Neural crest cell (in vitro differentiated cells): ENCODE measurements at regions not wholly inside any gene's neighbourhood (a gene's known extent, or its start where the extent isn't known, plus 50 kb on each side); places are given as distances from the start of the nearest gene placed in this dataset.

ENCODE experiments used
- DNase-seq: peaks from one replicate; pipeline ENCODE4 v3.0.0; 2021; ENCODE audit warnings: low read depth, mixed read lengths, low spot score
- H3K27ac Mint-ChIP-seq: one replicate; pipeline ENCODE4 v1.8.0; 2021; ENCODE audit warnings: mild to moderate bottlenecking, mixed read lengths; ENCODE audit not compliant: unreplicated experiment
- H3K27me3 Mint-ChIP-seq: 2 replicates; pipeline ENCODE4 v1.8.0; 2021; ENCODE audit warnings: low read depth, mild to moderate bottlenecking, mixed read lengths
- H3K36me3 Mint-ChIP-seq: 2 replicates; pipeline ENCODE4 v1.8.0; 2021; ENCODE audit warnings: low read depth, mild to moderate bottlenecking, mixed read lengths
- H3K4me1 Mint-ChIP-seq: 2 replicates; pipeline ENCODE4 v1.8.0; 2021; ENCODE audit warnings: mixed read lengths
- H3K4me3 Mint-ChIP-seq: one replicate; pipeline ENCODE4 v1.8.0; 2021; ENCODE audit warnings: mild to moderate bottlenecking, mixed read lengths
- H3K9me3 Mint-ChIP-seq: 2 replicates; pipeline ENCODE4 v1.8.0; 2021; ENCODE audit warnings: mixed read lengths
- TF ChIP-seq, protein P1 (sequence below): fragments of 200-600 bp; sonication (generic); conservative IDR thresholded peaks from 2 replicates; pipeline ENCODE4 v1.5.0; 2021; ENCODE audit warnings: antibody characterized with exemption, mild to moderate bottlenecking

DNA sequence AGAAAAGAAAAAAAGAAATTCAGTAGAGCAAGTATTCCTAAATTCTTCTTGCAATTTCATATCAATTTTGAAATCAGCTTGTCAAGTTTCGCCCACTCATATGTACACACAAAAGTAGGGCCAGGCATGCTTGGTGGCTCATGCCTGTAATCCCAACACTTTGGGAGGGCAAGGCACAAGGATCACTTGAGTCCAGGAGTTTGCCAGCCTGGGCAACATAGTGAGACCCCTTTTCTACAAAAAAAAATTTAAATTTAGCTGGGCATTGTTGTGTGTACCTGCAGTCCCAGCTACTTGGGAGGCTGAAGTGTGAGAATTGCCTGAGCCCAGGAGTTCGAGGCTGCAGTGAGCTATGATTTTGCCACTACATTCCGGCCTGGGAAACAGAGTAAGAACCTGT, 65.4 kb downstream of the MRPL32 start:
- TF ChIP-seq, protein P1, sequence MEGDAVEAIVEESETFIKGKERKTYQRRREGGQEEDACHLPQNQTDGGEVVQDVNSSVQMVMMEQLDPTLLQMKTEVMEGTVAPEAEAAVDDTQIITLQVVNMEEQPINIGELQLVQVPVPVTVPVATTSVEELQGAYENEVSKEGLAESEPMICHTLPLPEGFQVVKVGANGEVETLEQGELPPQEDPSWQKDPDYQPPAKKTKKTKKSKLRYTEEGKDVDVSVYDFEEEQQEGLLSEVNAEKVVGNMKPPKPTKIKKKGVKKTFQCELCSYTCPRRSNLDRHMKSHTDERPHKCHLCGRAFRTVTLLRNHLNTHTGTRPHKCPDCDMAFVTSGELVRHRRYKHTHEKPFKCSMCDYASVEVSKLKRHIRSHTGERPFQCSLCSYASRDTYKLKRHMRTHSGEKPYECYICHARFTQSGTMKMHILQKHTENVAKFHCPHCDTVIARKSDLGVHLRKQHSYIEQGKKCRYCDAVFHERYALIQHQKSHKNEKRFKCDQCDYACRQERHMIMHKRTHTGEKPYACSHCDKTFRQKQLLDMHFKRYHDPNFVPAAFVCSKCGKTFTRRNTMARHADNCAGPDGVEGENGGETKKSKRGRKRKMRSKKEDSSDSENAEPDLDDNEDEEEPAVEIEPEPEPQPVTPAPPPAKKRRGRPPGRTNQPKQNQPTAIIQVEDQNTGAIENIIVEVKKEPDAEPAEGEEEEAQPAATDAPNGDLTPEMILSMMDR: no peak
- peaks cover 6% of the 10 kb centered on the region for H3K4me1 Mint-ChIP-seq
- no peak overlapping the region for H3K4me3 Mint-ChIP-seq
- DNase-seq: no peak
- H3K27ac Mint-ChIP-seq: no peak overlapping the region
- H3K9me3 Mint-ChIP-seq: peaks cover 3% of the 10 kb centered on the region
- H3K27me3 Mint-ChIP-seq: no peaks in the 10 kb centered on the region
- no peaks in the 10 kb centered on the region for H3K36me3 Mint-ChIP-seq

DNA sequence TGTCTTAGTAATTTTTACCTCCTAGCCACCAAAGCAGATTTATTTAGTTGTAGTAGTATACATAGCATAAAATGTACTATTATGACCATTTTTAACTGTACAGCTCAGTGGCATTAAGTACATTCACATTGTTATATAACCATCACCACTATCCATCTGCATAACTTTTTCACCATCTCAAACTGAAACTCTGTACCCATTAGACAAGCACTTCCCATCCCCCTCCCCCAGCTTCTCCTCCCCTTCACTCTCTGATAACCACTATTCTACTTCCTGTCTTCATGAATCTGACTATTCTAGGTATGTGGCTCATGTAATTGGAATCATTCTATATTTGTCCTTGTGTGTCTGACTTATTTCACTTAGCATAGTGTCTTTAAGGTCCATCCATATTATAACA, 71.9 kb downstream of the MRPL32 start:
- Mint-ChIP-seq H3K9me3 (no peaks in the 10 kb centered on the region), H3K4me3 (no peak overlapping the region), H3K27ac (no peak overlapping the region), H3K27me3 (no peaks in the 10 kb centered on the region), H3K4me1 (peaks cover 8% of the 10 kb centered on the region), H3K36me3 (no peaks in the 10 kb centered on the region)
- DNase-seq: no peak
- TF ChIP-seq, protein P1: no peak

DNA sequence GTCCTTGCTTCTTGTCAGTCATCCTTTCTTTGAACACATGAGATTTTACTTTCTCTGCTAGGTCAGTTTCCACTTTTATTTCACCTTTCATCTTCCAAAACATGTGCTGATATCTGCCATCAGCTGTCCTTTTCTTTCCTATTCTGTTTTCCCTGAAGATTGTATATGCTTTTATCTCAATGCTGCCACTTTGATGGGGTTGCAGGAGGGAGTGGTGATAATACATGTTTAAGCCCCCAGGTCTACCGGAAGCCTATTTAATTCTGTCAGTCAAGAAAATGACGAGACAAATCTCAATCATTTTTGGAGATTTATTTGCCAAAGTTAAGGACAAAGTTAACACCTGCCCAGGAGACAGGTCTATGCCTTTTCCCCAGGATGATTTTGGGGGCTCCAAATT, 73.8 kb downstream of the MRPL32 start:
- no peaks in the 10 kb centered on the region for H3K36me3 Mint-ChIP-seq
- H3K4me3 Mint-ChIP-seq: no peak overlapping the region
- peak overlapping the region; percentile 69 for H3K27ac Mint-ChIP-seq
- TF ChIP-seq, protein P1: no peak
- H3K9me3 Mint-ChIP-seq: no peaks in the 10 kb centered on the region
- H3K27me3 Mint-ChIP-seq: no peaks in the 10 kb centered on the region
- DNase-seq: no peak
- peaks cover 8% of the 10 kb centered on the region for H3K4me1 Mint-ChIP-seq

DNA sequence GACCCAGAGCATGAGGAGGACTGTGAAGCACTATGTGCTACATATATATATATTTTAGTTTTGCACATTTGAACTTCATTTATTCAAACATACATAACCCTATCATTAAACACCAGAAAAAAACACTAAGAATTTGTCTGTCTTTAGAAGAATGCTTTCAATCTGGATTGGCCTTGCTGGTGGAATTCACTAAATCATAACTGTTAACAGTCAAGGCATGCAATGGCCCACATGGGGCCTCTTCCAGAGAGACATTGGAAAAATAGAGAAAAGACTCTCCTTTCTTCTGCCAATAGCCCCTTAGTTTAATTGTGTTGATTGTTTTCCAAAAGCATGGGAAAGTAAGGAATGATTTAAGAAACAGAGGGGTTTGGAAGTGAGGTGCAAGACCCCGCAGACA, 77.9 kb downstream of the MRPL32 start:
- Mint-ChIP-seq H3K9me3 (no peaks in the 10 kb centered on the region), H3K27ac (no peak overlapping the region), H3K36me3 (no peaks in the 10 kb centered on the region), H3K27me3 (no peaks in the 10 kb centered on the region), H3K4me3 (no peak overlapping the region), H3K4me1 (peaks cover 17% of the 10 kb centered on the region)
- no peak for DNase-seq
- TF ChIP-seq, protein P1: no peak

DNA sequence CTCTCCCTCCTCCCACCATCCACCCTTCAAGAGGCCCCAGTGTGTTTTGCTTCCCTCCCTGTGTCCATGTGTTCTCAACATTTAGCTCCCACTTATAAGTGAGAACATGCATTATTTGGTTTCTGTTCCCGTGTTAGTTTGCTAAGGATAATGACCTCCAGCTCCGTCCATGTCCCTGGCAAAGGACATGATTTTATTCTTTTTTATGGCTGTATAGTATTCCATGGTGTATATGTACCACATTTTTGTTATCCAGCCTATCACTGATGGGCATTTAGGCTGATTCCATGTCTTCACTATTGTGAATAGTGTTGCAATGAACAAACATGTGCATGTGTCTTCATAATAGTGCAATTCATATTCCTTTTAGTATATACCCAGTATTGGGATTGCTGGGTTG, 79.7 kb downstream of the MRPL32 start:
- Mint-ChIP-seq H3K9me3 (no peaks in the 10 kb centered on the region), H3K4me1 (peaks cover 8% of the 10 kb centered on the region)

More for the DNA sequence above, 79.7 kb downstream of the MRPL32 start:
- no peak for DNase-seq
- Mint-ChIP-seq H3K36me3 (no peaks in the 10 kb centered on the region), H3K27me3 (no peaks in the 10 kb centered on the region), H3K27ac (no peak overlapping the region), H3K4me3 (no peak overlapping the region)
- TF ChIP-seq, protein P1: no peak
